GM12865 (cell line): ENCODE measurements at regions not wholly inside any gene's neighbourhood (a gene's known extent, or its start where the extent isn't known, plus 50 kb on each side); places are given as distances from the start of the nearest gene placed in this dataset.

Source experiments
- DNase-seq: peaks from one replicate; pipeline ENCODE4 v3.0.0; 2010; ENCODE audit warnings: low read depth
- H3K4me3 ChIP-seq: 2 replicates; pipeline ENCODE4 v1.5.1; 2011; ENCODE audit warnings: mild to moderate bottlenecking, low read depth, low read length, control low read depth
- TF ChIP-seq, protein P1 (sequence below): IDR thresholded peaks from 2 replicates; pipeline ENCODE4 v1.5.1; 2011; ENCODE audit warnings: low read length, control low read depth, low read depth, inconsistent platforms; ENCODE audit not compliant: insufficient read depth; ENCODE audit errors: missing control alignments

DNA sequence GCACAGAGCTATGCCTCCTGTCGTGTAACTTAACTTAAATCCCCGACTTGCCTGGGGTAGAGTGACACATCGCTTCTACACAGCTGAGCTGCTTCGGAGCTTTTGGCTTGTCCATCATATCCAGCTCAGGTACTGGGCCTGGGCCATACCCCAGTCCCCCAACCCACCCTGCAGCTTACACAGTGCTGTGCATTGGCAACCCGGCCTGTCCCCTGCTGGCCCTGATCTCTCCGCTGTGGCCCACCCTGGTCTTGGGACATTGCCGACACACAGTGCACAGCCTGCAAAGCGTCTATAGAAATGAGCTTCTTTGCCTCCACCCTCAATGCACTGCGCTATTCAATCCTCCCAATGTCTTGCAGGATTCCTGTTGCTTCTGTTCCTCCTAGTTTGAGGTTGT is 342.8 kb upstream of the RAB6C start:
- no peak overlapping the region for H3K4me3 ChIP-seq
- no peak for DNase-seq
- TF ChIP-seq, protein P1, sequence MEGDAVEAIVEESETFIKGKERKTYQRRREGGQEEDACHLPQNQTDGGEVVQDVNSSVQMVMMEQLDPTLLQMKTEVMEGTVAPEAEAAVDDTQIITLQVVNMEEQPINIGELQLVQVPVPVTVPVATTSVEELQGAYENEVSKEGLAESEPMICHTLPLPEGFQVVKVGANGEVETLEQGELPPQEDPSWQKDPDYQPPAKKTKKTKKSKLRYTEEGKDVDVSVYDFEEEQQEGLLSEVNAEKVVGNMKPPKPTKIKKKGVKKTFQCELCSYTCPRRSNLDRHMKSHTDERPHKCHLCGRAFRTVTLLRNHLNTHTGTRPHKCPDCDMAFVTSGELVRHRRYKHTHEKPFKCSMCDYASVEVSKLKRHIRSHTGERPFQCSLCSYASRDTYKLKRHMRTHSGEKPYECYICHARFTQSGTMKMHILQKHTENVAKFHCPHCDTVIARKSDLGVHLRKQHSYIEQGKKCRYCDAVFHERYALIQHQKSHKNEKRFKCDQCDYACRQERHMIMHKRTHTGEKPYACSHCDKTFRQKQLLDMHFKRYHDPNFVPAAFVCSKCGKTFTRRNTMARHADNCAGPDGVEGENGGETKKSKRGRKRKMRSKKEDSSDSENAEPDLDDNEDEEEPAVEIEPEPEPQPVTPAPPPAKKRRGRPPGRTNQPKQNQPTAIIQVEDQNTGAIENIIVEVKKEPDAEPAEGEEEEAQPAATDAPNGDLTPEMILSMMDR = no peak

DNA sequence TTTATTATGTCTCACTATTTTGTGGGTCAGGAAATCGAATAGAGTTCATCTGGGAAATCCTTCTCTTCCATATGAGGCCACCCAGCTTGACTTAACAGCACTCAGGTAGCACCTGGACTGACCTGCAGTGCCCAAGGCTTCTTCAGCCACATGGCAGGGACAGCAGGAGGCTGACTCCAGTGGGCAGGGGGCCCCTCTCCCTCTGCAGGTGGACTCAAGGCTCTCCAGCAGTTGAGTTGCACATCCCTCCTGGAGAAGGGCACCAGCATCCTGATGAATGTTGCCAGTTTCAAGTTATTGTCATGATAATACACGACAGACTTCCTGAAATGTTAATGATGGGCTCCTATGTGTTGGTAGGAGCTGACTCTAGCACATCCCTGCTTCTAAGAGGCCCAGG is 338.1 kb upstream of the RAB6C start:
- no peak for DNase-seq
- H3K4me3 ChIP-seq = no peak overlapping the region
- TF ChIP-seq, protein P1 = no peak

DNA sequence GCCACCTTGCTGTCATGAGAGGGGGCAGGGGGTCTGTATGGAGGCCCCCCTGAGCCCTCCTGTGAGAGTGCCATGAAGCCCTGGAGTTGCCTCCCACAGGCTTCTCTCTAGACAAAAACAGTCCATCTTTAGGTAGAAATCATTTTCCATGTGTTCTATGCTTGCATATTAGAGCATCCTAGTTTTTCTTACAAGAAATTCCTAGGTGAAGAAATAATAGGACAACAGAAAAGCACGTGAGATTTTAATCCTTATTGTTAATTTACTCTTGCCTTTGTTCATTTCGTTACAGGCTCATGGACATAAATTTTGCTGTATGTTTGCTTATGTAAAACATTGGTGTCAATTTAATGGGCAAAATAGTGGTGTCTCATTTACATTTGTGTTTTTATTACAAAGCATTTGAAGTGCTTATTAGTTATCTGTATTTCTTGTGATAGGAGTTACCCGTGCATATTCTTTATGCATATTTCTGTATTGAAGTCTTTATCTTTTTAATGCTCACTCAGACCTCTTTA is 336.9 kb upstream of the RAB6C start:
- no peak for DNase-seq
- TF ChIP-seq, protein P1 = no peak
- no peak overlapping the region for H3K4me3 ChIP-seq

DNA sequence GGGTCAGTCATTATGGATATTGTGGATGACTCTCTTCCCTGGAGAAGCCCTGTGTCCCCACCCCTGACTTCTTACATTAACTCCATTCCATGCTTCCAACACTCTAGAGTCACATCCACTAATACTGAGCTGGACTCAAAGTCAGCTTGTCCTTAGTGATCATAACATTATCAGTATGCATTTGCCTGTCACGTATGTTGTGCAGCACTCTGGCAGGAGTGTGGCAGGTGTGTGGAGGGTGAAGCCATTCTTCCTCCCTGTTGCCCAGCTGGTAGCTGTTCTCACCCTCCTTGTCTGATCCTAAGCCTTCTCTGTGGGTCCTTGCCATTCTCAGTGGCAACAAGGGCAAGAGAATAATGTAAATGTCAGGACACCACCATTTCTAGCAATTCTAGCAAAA is 334.1 kb upstream of the RAB6C start:
- DNase-seq = no peak
- TF ChIP-seq, protein P1 = no peak
- H3K4me3 ChIP-seq = no peak overlapping the region

DNA sequence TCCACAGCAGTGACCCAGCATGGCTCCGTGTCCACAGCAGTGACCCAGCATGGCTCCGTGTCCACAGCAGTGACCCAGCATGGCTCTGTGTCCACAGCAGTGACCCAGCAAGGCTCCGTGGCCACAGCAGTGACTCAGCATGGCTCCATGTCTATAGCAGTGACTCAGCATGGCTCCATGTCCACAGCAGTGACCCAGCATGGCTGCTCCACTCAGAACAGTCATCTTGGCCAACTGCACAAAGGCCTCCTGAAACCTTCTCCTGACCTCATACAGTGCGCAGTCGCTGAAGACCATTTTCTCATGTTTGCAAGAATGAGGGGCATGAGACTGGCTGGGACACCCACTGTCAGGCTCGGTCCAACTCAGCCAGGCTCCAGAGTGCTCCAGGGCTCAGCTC is 333.4 kb upstream of the RAB6C start:
- TF ChIP-seq, protein P1 = no peak
- no peak overlapping the region for H3K4me3 ChIP-seq
- DNase-seq = no peak

DNA sequence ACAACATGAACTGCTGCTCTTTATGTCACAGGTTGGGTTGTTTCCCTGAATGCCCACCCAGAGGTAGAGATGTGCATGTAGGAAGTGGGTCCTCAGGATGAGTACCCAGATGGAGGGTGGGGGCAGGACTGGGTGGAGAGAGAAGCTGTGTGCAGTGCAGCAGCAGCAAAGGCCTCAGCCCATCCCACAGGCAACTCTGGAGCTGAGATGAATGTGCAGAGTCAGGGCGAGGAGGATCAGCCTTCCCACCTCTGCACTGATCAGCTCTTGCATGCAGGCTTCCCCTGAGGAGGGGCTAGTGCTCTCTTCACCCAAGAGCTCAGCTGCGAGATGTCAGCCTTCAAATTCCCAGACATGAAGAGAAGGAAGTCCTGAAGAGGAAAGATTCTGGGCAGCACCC is 326.2 kb upstream of the RAB6C start:
- TF ChIP-seq, protein P1 = no peak
- H3K4me3 ChIP-seq = no peak overlapping the region

DNA sequence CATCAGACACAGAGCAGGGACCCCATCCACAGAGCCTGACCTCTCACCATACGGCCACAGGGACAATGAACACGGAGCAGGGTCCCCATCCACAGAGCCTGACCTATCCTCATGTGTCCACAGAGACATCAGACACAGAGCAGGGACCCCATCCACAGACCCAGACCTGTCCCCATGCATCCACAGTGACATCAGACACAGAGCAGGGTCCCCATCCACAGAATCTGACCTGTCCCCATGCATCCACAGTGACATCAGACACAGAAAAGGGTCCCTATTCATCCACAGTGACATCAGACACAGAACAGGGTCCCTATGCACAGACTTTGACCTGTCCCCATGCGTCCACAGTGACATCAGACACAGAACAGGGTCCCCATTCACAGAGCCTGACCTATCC is 325.1 kb upstream of the RAB6C start:
- H3K4me3 ChIP-seq = no peak overlapping the region
- no peak for DNase-seq
- TF ChIP-seq, protein P1 = no peak

More for the DNA sequence above, 326.2 kb upstream of the RAB6C start:
- DNase-seq = no peak
